Lower leg skin (tissue), 3 donors: ENCODE measurements at regions not wholly inside any gene's neighbourhood (a gene's known extent, or its start where the extent isn't known, plus 50 kb on each side); places are given as distances from the start of the nearest gene placed in this dataset.

Experiments used
- CTCF ChIP-seq, 3 donors: fragments of 450-650 bp; IDR thresholded peaks; one replicate each; pipeline ENCODE4 v1.5.1; 2016; ENCODE audit warnings: antibody characterized with exemption in 3 of 3, mild to moderate bottlenecking in 3 of 3, moderate library complexity in 2 of 3
- POLR2A ChIP-seq, 2 donors: fragments of 450-650 bp; IDR thresholded peaks; one replicate each; pipeline ENCODE4 v1.6.1; 2016 to 2017; ENCODE audit warnings: antibody characterized with exemption in 2 of 2, mild to moderate bottlenecking in 1 of 2, moderate library complexity in 1 of 2

- TF ChIP-seq CTCF (IDR thresholded peaks at IDR 0.05) (no peak), POLR2A (IDR thresholded peaks at IDR 0.05) (no peak)
Measured at GRCh38 chr10:10813656-10814055, 204.0 kb upstream of the CELF2 start.
